Breast epithelium (tissue), 4 donors: ENCODE measurements at regions not wholly inside any gene's neighbourhood (a gene's known extent, or its start where the extent isn't known, plus 50 kb on each side); places are given as distances from the start of the nearest gene placed in this dataset.

Experiments
- DNase-seq, 2 donors: peaks; one replicate each; pipeline ENCODE4 v3.0.0-alpha.2; 2019; ENCODE audit warnings: low spot score in 2 of 2
- H3K27ac ChIP-seq, 2 donors: fragments of 200-600 bp; sonication (generic) in 1 of 2; one replicate each; pipeline ENCODE4 v1.5.1; 2016 to 2019; ENCODE audit warnings: mild to moderate bottlenecking in 1 of 2
- H3K27me3 ChIP-seq, 2 donors: fragments of 200-600 bp; sonication (generic) in 1 of 2; one replicate each; pipeline versions ENCODE4 v1.5.1 to v1.6.0; 2017 to 2019; ENCODE audit warnings: control low read depth in 1 of 2, mild to moderate bottlenecking in 1 of 2
- H3K36me3 ChIP-seq: fragments of 200-600 bp; one replicate; pipeline ENCODE4 v1.5.1; 2019
- H3K4me1 ChIP-seq, 2 donors: fragments of 200-600 bp; sonication (generic); one replicate each; pipeline ENCODE4 v1.5.1; 2016 to 2019; ENCODE audit warnings: control low read depth in 1 of 2
- H3K4me3 ChIP-seq, 3 donors: fragments of 200-600 bp; sonication (generic); 1 replicate in 2 of 3; 2 replicates in 1 of 3; pipeline ENCODE4 v1.5.1; 2016 to 2019; ENCODE audit warnings: mild to moderate bottlenecking in 3 of 3, moderate library complexity in 2 of 3
- H3K9me3 ChIP-seq, 2 donors: fragments of 200-600 bp; sonication (generic) in 1 of 2; one replicate each; pipeline ENCODE4 v1.5.1; 2016 to 2019; ENCODE audit warnings: control low read depth in 1 of 2
- POLR2A ChIP-seq: fragments of 450-650 bp; IDR thresholded peaks from one replicate; pipeline ENCODE4 v1.6.1; 2016; ENCODE audit warnings: antibody characterized with exemption, mild to moderate bottlenecking, moderate library complexity
- POLR2AphosphoS5 ChIP-seq, 3 donors: sonication (generic); formaldehyde crosslinking; IDR thresholded peaks; one replicate each; pipeline ENCODE4 v1.6.1; 2017; ENCODE audit warnings: antibody characterized with exemption in 3 of 3
- intact Hi-C: fragments of 100-400 bp; cut with DNase I; formaldehyde crosslinking; loops from one replicate; pipeline ENCODE4 v1.15.1; 2023; ENCODE audit warnings: low total_unique reads
- TF ChIP-seq, protein P1 (sequence below), 3 donors: fragments of 450-650 bp; IDR thresholded peaks; one replicate each; pipeline ENCODE4 v1.5.1; 2016 to 2017; ENCODE audit warnings: antibody characterized with exemption in 3 of 3, mild to moderate bottlenecking in 3 of 3, moderate library complexity in 3 of 3

DNA sequence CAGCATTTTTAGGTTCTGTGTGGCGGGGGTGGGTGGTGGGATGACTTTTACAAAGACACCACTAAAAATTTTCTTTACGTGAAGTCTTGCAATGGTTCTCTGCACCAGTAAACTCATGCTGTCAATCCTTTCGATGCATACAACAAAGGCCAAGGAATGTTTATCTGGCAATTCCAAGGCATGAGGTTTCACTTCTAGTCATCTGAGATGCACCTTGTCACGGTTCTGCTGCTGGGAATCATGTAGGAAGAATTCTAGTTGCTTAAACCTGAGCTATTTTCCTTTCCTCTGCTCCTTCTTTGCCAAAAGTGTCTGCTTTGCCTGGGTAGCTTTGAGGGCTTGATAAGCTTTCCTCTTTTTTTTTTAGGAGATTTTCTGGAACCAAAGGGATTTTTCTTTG, 1204.5 kb upstream of the SEMA6A start:
- no peak for DNase-seq
- H3K27me3 ChIP-seq, result no peaks in the 10 kb centered on the region
- intact Hi-C loops, result no loop called here

DNA sequence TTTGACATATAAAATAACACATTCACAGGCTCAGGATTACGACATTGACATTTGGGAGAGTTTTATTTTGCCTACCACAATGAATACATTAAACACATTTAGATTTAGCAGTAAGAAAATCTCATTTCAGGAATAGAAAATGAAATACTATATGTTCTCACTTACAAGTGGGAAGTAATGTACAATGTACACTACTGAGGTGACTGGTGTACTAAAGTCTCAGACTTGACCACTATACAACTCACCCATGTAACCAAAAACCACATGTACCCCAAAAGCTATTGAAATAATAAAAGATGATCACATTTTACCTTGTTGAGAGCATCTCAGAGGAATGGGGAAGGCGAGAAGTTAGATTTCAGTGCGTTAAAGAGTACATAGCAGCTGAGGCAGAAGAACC, 1202.4 kb upstream of the SEMA6A start:
- Histone ChIP-seq H3K4me3 (no peak overlapping the region), H3K9me3 (peaks cover 8 to 14% of the 10 kb centered on the region in 2 donors), H3K27me3 (no peaks in the 10 kb centered on the region), H3K27ac (no peak overlapping the region), H3K4me1 (no peaks in the 10 kb centered on the region), H3K36me3 (no peaks in the 10 kb centered on the region)
- DNase-seq, result no peak
- intact Hi-C loops, result loop anchor here (1.0 kb wide), 1 partner anchor 9 kb away; no protein-coding TSS in a partner anchor
- TF ChIP-seq POLR2A, result no peak
- no peak for TF ChIP-seq POLR2AphosphoS5 (IDR thresholded peaks at IDR 0.05)
- TF ChIP-seq, protein P1, sequence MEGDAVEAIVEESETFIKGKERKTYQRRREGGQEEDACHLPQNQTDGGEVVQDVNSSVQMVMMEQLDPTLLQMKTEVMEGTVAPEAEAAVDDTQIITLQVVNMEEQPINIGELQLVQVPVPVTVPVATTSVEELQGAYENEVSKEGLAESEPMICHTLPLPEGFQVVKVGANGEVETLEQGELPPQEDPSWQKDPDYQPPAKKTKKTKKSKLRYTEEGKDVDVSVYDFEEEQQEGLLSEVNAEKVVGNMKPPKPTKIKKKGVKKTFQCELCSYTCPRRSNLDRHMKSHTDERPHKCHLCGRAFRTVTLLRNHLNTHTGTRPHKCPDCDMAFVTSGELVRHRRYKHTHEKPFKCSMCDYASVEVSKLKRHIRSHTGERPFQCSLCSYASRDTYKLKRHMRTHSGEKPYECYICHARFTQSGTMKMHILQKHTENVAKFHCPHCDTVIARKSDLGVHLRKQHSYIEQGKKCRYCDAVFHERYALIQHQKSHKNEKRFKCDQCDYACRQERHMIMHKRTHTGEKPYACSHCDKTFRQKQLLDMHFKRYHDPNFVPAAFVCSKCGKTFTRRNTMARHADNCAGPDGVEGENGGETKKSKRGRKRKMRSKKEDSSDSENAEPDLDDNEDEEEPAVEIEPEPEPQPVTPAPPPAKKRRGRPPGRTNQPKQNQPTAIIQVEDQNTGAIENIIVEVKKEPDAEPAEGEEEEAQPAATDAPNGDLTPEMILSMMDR (IDR thresholded peaks at IDR 0.05), result no peak

More for the DNA sequence above, 1204.5 kb upstream of the SEMA6A start:
- Histone ChIP-seq H3K27ac (no peak overlapping the region), H3K4me1 (no peaks in the 10 kb centered on the region), H3K36me3 (no peaks in the 10 kb centered on the region), H3K4me3 (no peak overlapping the region), H3K9me3 (peaks cover 3 to 14% of the 10 kb centered on the region in 2 donors)
- TF ChIP-seq POLR2A (no peak), POLR2AphosphoS5 (IDR thresholded peaks at IDR 0.05) (no peak)
- TF ChIP-seq, protein P1 (IDR thresholded peaks at IDR 0.05), result no peak

DNA sequence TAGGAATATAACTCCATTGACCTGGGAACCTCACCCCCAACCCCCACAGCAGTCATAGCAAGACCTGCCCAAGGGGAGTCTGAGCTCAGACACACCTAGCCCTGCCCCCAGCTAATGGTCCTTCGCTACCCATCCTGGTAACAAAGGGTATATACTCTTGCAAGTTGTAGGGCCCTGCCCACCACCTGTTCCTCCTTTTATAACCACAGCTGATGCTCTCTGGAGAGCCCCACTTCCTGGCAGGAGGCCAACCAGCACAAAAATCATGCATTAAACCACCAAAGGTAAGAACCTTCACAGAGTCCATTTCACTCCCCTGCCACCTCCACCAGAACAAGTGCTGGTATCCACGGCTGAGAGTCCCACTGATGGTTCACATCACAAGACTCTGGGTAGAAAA, 1195.3 kb upstream of the SEMA6A start:
- Histone ChIP-seq H3K9me3 (peaks cover 4% of the 10 kb centered on the region in 2 donors), H3K4me1 (no peaks in the 10 kb centered on the region), H3K27me3 (no peaks in the 10 kb centered on the region), H3K4me3 (no peak overlapping the region), H3K27ac (no peak overlapping the region), H3K36me3 (no peaks in the 10 kb centered on the region)
- no peak for DNase-seq
- intact Hi-C loops, result no loop called here
- TF ChIP-seq, protein P1 (IDR thresholded peaks at IDR 0.05), result no peak
- TF ChIP-seq POLR2AphosphoS5 (IDR thresholded peaks at IDR 0.05) (no peak), POLR2A (no peak)

DNA sequence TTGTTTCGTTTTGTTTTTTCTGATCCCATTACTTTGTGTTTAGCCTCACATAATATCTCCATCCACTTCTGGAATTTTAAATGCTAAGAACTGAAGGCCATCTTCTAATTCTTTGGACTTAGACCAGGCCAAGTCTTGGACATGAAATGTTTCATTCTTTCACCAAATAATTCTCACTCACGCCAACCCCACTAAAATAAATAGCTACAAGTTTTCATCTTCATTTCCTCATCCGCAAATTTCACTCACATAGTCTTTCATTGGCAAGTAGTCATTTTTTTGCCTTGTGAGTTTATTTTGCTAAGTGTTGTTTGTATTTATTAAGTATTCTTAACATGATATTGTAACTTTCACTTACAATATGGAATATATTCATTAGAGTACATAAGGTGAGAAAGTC, 1188.6 kb upstream of the SEMA6A start:
- H3K4me3 ChIP-seq, result no peak overlapping the region
- intact Hi-C loops, result no loop called here
- H3K36me3 ChIP-seq, result no peaks in the 10 kb centered on the region
- no peaks in the 10 kb centered on the region for H3K4me1 ChIP-seq
- H3K9me3 ChIP-seq, result no peaks in the 10 kb centered on the region
- H3K27ac ChIP-seq, result no peak overlapping the region
- TF ChIP-seq, protein P1 (IDR thresholded peaks at IDR 0.05), result no peak
- TF ChIP-seq POLR2AphosphoS5 (IDR thresholded peaks at IDR 0.05), result no peak
- TF ChIP-seq POLR2A, result no peak
- H3K27me3 ChIP-seq, result no peaks in the 10 kb centered on the region
- no peak for DNase-seq

DNA sequence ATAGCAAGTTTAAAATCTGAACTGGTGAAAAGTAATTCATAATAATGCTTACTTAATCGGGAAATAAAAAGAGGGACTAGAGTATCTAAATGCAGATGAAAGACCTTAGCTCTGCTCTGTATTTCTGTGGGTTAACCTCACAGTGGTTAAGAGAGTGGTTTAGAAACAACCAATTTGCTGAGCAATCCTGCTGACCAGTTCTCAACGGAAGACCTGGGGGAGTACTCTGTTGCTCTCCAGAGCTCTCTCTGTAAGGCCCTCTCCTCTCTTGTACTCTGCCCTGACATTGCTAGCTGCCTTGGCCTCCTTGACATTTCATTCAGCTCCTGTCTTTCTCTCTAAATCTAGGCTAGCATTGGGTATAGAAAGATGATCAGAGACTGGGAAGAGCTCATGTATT, 1186.6 kb upstream of the SEMA6A start:
- H3K36me3 ChIP-seq, result no peaks in the 10 kb centered on the region
- no peaks in the 10 kb centered on the region for H3K4me1 ChIP-seq
- H3K9me3 ChIP-seq, result no peaks in the 10 kb centered on the region
- intact Hi-C loops, result no loop called here
- DNase-seq, result no peak
- H3K4me3 ChIP-seq, result no peak overlapping the region
- H3K27me3 ChIP-seq, result no peaks in the 10 kb centered on the region
- TF ChIP-seq POLR2AphosphoS5 (IDR thresholded peaks at IDR 0.05) (no peak), POLR2A (no peak)
- TF ChIP-seq, protein P1 (IDR thresholded peaks at IDR 0.05), result no peak
- H3K27ac ChIP-seq, result no peak overlapping the region
